GM18517 (cell line): ENCODE measurements at regions not wholly inside any gene's neighbourhood (a gene's known extent, or its start where the extent isn't known, plus 50 kb on each side); places are given as distances from the start of the nearest gene placed in this dataset.

Experiments used
- ATAC-seq: cut with Tn5 transposase; IDR thresholded peaks from one replicate; pipeline ENCODE4 v1.9.1; 2021; ENCODE audit warnings: mild to moderate bottlenecking, moderate library complexity; ENCODE audit not compliant: unreplicated experiment

- no peak for ATAC-seq
Observed at GRCh38 chr1:168782559-168783116, 53.6 kb upstream of the DPT start.

GRCh38 chr1:168783458-168784210 is 54.6 kb upstream of the DPT start:
- ATAC-seq, result no peak

GRCh38 chr1:168786476-168787330 is 57.7 kb upstream of the DPT start:
- ATAC-seq, result no peak

GRCh38 chr1:168788258-168788657 is 59.3 kb upstream of the DPT start:
- ATAC-seq, result no peak

GRCh38 chr1:168789501-168789900 is 60.5 kb upstream of the DPT start:
- ATAC-seq, result no peak

GRCh38 chr1:168792142-168792541 is 63.1 kb upstream of the DPT start:
- ATAC-seq, result no peak

- no peak for ATAC-seq
Observed at GRCh38 chr1:168792592-168793125, 63.7 kb upstream of the DPT start.

GRCh38 chr1:168794057-168794456 is 65.1 kb upstream of the DPT start:
- ATAC-seq, result no peak

GRCh38 chr1:168795681-168796080 is 66.7 kb upstream of the DPT start:
- no peak for ATAC-seq

- no peak for ATAC-seq
Observed at GRCh38 chr1:168799927-168800605, 71.1 kb upstream of the DPT start.

GRCh38 chr1:168801032-168801745 is 72.2 kb upstream of the DPT start:
- ATAC-seq, result no peak

GRCh38 chr1:168803806-168804510 is 75.0 kb upstream of the DPT start:
- no peak for ATAC-seq

GRCh38 chr1:168806952-168807351 is 77.9 kb upstream of the DPT start:
- ATAC-seq, result no peak

GRCh38 chr1:168811176-168811575 is 82.2 kb upstream of the DPT start:
- ATAC-seq, result no peak

GRCh38 chr1:168819668-168820067 is 90.7 kb upstream of the DPT start:
- ATAC-seq, result no peak

- no peak for ATAC-seq
Observed at GRCh38 chr1:168821434-168821833, 92.4 kb upstream of the DPT start.

- ATAC-seq, result no peak
Observed at GRCh38 chr1:168822911-168823310, 93.9 kb upstream of the DPT start.

GRCh38 chr1:168823988-168824387 is 95.0 kb upstream of the DPT start:
- no peak for ATAC-seq

GRCh38 chr1:168824418-168825065 is 95.5 kb upstream of the DPT start:
- no peak for ATAC-seq
